ENCODE measurements at regions not wholly inside any gene's neighbourhood (a gene's known extent, or its start where the extent isn't known, plus 50 kb on each side); places are given as distances from the start of the nearest gene placed in this dataset.
"Not testable (repeated sequence)": the region's sequence is repeated elsewhere in the genome, so short reads cannot be mapped to it uniquely, and the experiment has no call there.

- in situ Hi-C loops (cut with HindIII; ENCODE audit: low pct_unique_long_range_greater_than_20kb, low sequenced_read_pairs): no loop called here
These were observed 875.4 kb upstream of the WWC1 start for GRCh38 chr5:167415779-167416746.

GRCh38 chr5:167417662-167418061 is 873.8 kb upstream of the WWC1 start:
- in situ Hi-C loops (cut with HindIII; ENCODE audit: low pct_unique_long_range_greater_than_20kb, low sequenced_read_pairs): no loop called here
- DNase-seq (ENCODE audit: low read depth, low spot score): no peak

More at GRCh38 chr5:167415779-167416746, 875.4 kb upstream of the WWC1 start:
- no peak for DNase-seq (ENCODE audit: low read depth, low spot score)

DNA sequence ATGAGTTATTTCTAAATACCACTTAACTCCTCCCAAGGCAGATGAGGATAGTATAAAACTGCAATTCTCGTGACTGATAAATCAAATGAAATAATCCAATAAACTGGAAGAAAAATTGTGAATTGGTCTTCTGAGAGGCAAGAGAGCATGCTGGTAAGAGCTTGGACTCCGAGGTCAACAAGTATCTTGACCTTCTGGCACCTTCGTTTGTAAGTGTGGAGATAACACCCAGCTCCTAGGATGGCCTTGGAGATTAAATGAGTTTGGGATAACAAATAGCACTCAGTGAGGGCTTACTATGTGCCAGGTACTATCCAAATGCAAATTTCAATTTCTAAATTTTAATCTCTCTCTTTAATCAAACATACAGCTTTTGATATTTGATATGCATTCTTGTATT is 866.3 kb upstream of the WWC1 start:
- in situ Hi-C loops (cut with HindIII; ENCODE audit: low pct_unique_long_range_greater_than_20kb, low sequenced_read_pairs): no loop called here
- DNase-seq (ENCODE audit: low read depth, low spot score): no peak

- no peak for DNase-seq (ENCODE audit: low read depth, low spot score)
- in situ Hi-C loops (cut with HindIII; ENCODE audit: low pct_unique_long_range_greater_than_20kb, low sequenced_read_pairs): no loop called here
These were observed 864.9 kb upstream of the WWC1 start for GRCh38 chr5:167426501-167426900.

GRCh38 chr5:167427641-167428040 is 863.8 kb upstream of the WWC1 start:
- in situ Hi-C loops (cut with HindIII; ENCODE audit: low pct_unique_long_range_greater_than_20kb, low sequenced_read_pairs); DNase-seq (ENCODE audit: low read depth, low spot score): not testable (repeated sequence)

DNA sequence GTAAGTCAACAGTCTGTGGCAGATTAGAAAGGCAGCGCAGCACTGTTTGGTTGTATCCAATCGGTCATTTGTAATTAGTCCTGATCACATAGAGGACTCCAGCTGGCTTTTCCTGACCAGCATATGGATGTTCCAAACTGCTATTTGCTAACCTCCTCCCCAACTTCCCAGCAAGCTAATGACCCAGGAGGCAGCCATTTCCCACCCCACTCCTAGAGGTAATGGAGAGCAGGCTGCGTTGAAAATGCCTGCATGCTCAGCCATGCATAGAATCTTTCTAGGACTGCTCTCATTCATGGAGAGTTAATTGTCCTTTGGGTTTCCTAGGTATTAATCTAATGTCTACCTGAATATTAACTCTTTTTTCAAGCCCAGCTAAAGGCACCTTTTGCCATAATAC is 850.6 kb upstream of the WWC1 start:
- no peak for DNase-seq (ENCODE audit: low read depth, low spot score)
- in situ Hi-C loops (cut with HindIII; ENCODE audit: low pct_unique_long_range_greater_than_20kb, low sequenced_read_pairs): no loop called here

DNA sequence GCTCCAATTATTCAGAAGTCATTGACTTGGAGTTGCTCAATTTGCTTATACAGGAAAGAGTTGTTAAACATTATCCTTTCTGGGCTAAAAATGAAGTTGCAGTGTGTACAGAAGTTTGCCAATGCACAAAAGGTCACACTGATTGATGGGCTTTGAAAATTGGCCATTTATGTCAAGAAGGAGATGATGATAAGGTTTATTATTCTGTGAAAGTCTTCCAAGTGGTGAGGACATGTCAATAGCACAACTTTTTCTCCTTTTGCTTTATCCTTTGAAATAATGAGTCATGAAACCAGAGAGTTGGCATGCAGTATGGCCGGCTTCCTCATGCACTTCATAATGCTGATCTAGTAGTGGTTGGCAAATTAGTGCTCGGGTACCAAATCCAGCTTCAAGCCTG is 848.5 kb upstream of the WWC1 start:
- DNase-seq (ENCODE audit: low read depth, low spot score): no peak
- in situ Hi-C loops (cut with HindIII; ENCODE audit: low pct_unique_long_range_greater_than_20kb, low sequenced_read_pairs): no loop called here

GRCh38 chr5:167447466-167448375 is 843.7 kb upstream of the WWC1 start:
- DNase-seq (ENCODE audit: low read depth, low spot score): no peak
- in situ Hi-C loops (cut with HindIII; ENCODE audit: low pct_unique_long_range_greater_than_20kb, low sequenced_read_pairs): no loop called here

DNA sequence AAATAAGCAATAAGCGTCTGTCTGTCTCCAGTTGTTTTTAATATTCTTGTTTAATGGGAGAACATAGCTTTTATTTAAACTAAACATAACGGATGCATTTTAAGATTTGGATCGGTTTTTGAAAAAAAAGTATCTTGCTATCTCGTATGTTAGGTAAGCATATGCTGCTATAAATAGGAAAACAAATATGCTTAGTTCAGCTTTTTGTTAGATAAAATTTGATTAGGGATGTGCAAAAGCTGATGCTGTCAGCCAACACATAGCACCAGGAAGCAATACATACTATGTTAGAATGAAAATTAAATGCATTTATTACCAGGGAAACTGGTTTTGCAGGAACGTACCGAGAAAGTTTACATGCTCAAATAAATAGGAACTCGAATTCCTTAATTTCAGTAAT is 843.1 kb upstream of the WWC1 start:
- no peak for DNase-seq (ENCODE audit: low read depth, low spot score)
- in situ Hi-C loops (cut with HindIII; ENCODE audit: low pct_unique_long_range_greater_than_20kb, low sequenced_read_pairs): no loop called here

DNA sequence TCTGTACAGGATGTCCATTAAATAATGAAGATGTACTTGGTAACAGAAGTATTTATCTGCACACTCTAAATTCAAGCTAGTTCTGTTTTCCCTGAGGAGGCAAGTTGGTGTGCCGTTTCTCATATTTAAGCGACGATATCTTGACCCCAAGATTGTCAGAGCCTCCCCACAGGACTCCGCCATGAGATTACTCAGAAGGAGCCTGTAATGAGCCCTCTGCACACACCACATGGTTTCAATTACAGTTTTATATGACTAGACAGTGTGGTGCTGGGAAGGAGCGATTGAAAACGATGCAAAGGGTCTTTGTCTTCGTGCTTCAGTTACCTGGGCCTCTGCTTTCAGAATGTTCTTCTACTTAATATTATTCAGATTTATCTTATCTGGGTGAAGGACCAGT is 840.4 kb upstream of the WWC1 start:
- in situ Hi-C loops (cut with HindIII; ENCODE audit: low pct_unique_long_range_greater_than_20kb, low sequenced_read_pairs): no loop called here
- DNase-seq (ENCODE audit: low read depth, low spot score): no peak

DNA sequence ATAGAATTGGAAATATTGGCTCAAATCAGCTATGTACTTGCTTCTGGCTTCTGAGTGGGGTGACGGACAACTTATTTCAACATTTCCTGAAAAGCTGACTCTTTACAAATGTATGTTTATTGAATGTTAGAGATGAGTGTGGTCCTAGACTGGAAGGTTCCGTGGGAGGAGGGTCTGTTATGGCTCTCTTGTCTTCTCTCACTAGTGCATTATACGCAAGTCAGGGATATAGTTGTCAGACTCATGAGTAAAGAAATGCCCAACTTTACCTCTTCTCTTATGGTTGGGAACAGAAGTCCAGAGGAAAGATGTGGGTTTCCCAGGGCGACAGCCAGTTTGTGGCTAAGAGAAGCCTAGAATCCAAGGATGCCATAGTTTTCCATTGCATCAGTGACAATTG is 839.3 kb upstream of the WWC1 start:
- DNase-seq (ENCODE audit: low read depth, low spot score): no peak
- in situ Hi-C loops (cut with HindIII; ENCODE audit: low pct_unique_long_range_greater_than_20kb, low sequenced_read_pairs): no loop called here

GRCh38 chr5:167453246-167454030 is 838.0 kb upstream of the WWC1 start:
- in situ Hi-C loops (cut with HindIII; ENCODE audit: low pct_unique_long_range_greater_than_20kb, low sequenced_read_pairs): no loop called here
- no peak for DNase-seq (ENCODE audit: low read depth, low spot score)

DNA sequence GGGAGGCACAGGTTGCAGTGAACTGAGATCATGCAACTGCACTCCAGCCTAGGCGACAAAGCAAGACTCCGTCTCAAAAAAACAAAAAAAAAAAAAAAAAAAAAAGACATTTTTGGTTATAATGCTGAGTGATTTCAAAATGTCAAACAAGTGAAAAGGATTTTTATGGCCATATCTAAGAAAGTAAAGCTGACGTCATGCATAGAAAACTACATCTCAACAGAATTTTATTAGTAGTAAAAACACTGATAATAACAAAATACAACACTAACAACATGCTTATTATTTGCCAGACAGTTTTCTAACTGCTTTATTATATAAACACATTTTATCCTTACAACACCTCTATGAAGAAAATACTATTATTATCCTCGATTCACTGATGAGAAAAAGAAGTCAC is 833.0 kb upstream of the WWC1 start:
- in situ Hi-C loops (cut with HindIII; ENCODE audit: low pct_unique_long_range_greater_than_20kb, low sequenced_read_pairs): no loop called here
- DNase-seq (ENCODE audit: low read depth, low spot score): no peak

- in situ Hi-C loops (cut with HindIII; ENCODE audit: low pct_unique_long_range_greater_than_20kb, low sequenced_read_pairs): no loop called here
- DNase-seq (ENCODE audit: low read depth, low spot score): no peak
These were observed 830.9 kb upstream of the WWC1 start for GRCh38 chr5:167460449-167461020.

DNA sequence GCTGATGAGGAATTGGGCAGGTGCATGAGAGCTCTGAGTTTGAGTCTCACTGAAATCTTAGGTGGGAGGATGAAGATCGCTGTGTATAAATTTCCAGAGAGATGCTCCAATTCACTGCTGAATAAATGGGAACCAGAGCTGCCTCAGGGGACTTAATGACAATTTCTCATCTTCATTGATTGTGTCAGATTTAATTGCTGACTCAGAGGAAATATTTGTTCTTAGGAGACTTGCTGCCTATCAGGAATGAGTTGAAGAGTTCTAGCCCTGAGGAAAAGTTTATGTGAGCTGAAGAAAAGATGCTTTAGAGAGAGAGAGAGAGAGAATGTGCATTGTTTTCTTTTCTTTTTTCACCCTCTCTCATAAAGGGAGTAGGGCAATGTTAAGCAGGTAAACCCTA is 827.5 kb upstream of the WWC1 start:
- DNase-seq (ENCODE audit: low read depth, low spot score): no peak
- in situ Hi-C loops (cut with HindIII; ENCODE audit: low pct_unique_long_range_greater_than_20kb, low sequenced_read_pairs): no loop called here

GRCh38 chr5:167466992-167467391 is 824.5 kb upstream of the WWC1 start:
- in situ Hi-C loops (cut with HindIII; ENCODE audit: low pct_unique_long_range_greater_than_20kb, low sequenced_read_pairs): no loop called here
- DNase-seq (ENCODE audit: low read depth, low spot score): no peak

- DNase-seq (ENCODE audit: low read depth, low spot score): no peak
- in situ Hi-C loops (cut with HindIII; ENCODE audit: low pct_unique_long_range_greater_than_20kb, low sequenced_read_pairs): no loop called here
These were observed 818.8 kb upstream of the WWC1 start for GRCh38 chr5:167472566-167473108.

Data from SK-MEL-5 (cell line).